HG02884 (cell line): ENCODE measurements at regions not wholly inside any gene's neighbourhood (a gene's known extent, or its start where the extent isn't known, plus 50 kb on each side); places are given as distances from the start of the nearest gene placed in this dataset.
"Not testable (repeated sequence)": the region's sequence is repeated elsewhere in the genome, so short reads cannot be mapped to it uniquely, and the experiment has no call there.

ENCODE experiments used
- ATAC-seq: cut with Tn5 transposase; IDR thresholded peaks from one replicate; pipeline ENCODE4 v1.9.1; 2021; ENCODE audit warnings: mild to moderate bottlenecking, moderate library complexity; ENCODE audit not compliant: unreplicated experiment

DNA sequence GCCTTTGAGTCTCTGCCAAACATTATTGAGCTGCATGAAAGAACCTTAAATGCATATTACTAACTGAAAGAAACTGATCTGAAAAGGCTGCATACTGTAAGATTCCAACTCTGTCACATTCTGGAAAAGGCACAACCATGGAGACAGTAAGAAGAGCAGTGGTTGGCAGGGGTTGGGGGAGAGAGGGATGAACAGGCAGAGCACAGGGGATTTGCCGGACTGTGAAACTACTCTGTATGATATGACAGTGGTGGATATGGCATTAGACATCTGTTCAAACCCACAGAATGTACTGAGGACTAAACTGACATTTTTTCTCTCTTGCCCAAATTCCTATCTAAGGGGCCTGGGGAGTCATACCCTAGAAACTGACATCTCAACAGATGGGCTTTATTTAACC, 138.4 kb downstream of the KCNJ12 start:
- not testable (repeated sequence) for ATAC-seq

DNA sequence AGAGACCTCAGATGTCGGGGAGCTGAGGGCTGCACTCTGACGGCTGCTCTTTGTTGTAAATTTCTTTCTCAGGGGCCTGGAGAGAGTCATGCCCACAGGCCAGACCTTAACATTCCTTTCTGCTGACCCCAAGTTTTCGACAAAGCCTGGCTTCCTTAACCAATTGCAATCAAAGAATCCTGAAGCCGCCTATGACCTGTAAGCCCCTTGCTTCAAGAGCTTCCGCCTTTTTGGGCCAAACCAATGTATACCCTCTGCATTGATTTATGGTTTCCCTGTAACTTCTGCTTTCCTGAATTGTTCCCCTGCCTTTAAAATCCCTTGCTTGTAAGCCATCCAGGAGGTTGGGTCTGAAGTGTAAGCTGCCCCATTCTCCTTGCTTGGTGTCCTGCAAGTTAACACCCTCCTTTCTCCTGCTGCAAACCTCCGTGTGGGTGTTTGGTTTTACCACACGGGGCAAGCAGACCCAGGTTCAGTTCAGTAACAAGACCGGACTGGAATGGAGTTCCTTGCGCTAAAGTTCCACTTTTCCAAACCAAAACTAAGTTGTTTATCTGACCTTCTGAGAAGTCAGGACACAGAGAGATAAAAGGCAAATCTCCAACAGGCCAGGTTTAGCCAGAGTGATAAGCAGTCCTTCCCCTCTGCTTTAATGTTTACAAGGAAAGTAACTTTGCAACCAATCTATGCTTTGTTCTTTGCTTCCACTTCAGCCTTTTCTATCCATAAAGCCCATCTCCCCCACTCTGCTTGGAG, 141.6 kb downstream of the KCNJ12 start:
- ATAC-seq = no peak

DNA sequence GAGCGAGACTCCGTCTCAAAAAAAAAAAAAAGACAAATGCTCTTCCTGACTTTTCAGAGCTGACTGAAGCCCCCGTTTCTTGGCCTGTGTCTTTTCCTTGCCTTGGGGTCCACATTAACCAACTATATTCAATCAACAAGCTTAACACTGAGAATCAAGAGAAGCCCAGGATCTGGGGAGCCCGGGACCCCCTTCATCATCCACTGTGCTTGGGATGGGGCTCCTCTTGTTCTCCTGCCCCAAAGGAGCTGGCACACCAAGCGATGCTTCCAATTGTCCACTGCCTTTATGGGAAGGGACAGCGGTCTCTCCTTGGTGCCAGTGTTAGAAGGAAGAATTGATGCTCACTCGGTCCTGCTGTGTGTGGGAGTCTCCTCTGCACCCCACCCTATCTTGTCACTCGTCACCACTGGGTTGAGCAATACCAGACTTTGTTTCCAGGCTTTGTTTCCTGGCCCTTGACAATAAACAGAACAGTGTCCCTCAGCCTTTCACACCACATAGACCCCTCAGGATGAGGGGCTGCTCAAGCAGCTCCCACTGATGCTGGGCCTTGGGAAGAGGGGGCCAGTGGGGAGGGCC, 146.7 kb downstream of the KCNJ12 start:
- no peak for ATAC-seq

DNA sequence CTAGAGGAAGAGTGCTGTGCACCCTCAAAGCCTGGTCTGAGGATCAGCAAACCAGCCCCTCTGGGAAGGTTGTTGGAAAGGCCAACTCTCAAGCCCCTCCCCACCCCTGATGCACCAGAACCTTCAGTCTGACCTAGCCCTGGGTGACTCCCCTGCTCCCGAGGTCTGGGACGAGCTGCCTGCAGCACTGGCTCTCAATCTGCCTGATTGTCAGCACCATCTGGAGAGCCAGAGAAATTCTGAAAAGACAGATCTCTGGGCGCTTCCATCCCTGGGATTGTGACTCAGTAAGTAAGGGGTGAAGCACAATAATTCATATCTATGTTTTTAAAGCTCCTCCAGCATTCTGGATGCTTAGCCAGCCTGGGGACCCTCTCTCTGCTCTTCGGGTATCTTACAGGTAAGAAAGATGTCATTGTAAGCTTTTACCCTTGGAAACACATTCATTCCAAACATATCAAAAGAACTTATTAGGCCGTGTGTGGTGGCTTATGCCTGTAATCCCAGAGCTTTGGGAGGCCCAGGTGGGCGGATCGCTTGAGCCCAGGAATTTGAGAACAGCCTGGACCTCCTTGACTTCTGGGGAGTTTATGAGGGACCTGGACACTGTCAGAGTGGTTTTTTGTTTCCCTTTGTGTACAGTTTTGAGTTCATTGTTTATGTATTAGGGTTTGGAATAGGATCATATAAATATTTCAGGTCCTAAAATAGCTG, 147.5 kb downstream of the KCNJ12 start:
- ATAC-seq = no peak

DNA sequence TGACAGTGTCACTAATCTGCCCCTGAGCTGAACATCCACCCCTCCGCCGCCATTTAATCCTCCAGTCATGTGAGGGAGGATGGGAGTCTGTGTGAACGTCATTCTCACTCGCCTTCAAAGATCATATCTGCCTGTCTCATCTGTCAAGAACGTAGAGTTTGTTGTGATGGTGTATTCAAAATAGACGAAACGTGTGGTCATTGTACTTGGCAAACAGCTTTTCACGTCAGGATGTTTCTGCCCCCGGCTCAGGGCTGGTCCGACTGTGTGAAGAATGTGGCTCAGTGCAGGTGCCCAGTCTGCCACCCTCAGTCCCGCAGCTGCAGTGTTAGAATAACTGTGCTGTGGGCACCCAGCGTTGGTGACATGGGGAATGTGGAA, 148.0 kb downstream of the KCNJ12 start:
- ATAC-seq = no peak

DNA sequence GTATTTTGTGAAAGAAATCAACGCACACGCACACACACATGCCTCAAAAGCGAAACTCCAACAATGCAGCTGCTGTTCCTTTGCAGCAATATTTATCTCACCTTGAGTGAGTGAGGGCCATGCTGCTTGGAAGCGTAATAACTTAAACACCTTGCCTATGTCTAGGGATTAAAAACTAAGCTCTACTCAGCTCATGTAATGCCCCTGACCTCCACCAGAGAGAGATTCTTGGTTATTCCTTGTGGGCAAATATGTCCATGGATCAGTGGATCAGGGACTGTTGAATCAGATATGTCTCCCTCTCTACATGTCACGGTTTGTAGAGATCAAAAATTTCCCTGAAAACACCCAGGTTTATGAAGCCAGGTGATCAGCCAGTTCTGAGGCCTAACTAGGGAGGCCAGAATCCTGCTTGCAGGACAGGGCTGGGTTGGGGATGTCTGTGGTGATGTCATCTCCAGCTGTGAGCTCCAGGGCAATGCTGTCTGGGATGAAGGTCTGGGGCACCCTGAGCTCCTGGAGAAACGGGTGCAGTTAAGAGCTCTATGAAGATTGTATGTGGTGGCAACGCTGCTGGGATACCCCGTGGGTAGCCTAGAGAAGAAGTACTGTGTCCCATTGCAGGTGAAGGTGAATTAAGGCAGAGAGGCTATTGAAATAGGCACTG, 149.4 kb downstream of the KCNJ12 start:
- ATAC-seq = no peak

DNA sequence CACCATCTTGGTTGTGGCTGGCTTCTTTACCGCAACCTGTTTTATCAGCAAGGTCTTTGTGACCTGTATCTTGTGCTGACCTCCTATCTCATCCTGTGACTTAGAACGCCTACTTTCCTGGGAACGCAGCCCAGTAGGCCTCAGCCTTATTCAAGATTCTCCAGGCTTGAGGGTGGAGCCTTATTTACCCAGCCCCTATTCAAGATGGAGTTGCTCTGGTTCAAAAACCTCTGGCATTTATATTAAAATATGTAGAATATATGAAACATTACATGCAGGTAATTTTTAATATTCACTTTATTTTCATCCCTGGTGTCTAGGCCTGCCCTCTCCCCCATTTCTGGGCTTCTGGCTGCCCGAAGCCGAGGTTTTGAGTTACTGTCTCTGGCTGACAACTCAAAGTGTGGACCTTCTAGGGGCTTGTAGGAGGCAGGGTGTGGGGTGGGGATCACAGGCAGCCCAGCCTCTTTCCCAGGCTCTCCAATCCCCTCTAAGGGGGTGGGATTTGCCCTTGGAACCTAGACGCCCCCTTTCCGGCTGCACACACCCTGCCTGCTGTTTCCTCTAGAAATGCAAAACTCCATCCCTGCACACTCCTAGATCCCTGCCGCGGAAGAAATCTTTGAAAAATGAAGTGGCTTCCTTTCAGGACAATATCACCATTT, 152.0 kb downstream of the KCNJ12 start:
- ATAC-seq = no peak

DNA sequence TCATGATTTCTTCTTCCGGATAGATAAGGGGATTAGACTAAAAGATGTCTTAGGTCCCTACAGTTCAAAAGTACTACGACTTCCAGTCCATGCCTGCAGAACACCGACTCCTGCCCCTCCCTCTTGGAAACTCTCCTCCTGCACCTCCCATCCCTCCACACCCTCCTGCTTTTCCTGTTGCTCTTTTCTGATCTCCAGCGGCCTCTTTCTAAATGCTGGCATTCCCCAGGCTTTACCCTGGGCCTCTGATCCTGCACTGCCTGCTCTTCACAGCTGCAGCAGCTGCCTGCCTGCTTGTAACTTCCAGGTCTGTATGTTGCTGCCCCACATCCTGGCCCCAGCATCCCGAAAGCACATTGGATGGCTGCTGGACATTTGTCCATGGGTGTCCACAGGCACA, 154.2 kb downstream of the KCNJ12 start:
- ATAC-seq = no peak

DNA sequence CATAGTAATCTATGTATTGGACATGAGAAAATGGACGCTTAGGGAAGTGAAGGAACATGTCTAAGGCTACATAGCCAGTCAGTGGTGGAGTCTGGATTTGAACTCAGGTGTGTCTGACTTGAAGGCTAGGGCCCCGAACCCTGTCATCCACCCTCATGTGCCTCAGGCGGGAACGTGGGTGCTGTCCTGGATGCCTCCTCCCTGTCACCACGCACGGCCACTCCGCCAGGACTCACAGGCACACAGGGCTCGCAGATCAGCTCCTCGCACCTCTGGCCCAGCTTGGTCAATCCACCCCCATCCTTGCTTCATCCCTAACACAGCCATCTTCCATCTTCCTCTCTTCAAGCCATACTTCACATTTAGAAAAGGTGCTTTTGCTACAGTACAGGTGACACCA, 154.7 kb downstream of the KCNJ12 start:
- ATAC-seq = no peak

DNA sequence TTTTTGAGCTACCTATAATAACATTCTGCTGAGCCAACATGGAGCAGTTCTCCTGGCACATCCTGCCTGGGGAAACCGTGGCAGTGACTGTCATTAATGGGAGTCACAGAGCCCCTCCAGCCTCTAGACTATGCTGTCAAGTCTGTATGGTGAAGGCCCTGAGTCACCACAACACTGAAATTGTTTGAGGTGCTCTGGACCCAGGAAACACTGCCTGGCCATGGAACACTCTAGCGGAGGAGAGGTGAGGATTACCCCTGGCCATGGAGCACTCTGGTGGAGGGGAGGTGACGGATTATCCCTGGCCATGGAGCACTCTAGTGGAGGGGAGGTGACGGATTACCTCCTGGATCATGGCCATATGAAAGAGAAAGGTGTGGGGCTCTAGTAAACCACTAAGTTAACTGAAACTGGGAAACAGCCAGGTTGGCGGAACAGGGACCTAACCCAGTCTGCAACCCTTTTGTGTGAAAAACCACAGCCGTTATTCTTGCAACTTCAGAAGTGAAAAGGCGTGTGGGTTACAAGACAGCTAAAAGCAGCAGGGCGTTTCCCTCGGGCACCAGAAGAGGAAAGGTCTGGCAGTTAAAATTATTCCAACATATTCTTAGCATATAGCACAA, 156.7 kb downstream of the KCNJ12 start:
- ATAC-seq = no peak

DNA sequence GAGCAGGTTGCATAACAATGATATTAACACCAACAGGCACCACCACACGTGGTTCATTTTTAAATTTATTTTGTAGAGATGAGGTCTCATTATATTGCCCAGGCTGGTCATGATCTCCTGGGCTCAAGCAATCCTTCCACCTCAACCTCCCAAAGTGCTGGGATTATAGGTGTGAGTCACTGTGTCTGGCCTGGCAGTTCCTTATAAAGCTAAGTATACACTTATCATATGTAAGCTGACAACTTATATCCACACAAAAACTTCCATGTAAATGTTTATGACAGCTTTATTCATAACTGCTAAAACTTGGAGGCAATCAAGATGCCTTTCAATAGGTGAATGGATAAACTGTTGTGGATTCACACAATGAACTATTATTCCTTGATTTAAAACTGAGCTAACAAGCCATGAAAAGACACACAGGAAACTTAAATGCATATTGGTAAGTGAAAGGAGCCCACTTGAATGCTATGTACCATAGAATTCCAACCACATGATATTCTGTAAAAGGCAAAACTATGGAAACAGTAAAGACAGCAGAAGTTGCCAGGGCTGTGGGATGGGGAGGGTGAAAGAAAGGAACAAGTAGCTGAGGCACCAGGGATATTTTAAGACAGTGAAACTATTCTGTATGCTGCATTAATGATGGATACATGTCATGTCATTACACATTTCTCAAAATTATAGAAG, 156.5 kb upstream of the KCNJ18 start:
- ATAC-seq = no peak

DNA sequence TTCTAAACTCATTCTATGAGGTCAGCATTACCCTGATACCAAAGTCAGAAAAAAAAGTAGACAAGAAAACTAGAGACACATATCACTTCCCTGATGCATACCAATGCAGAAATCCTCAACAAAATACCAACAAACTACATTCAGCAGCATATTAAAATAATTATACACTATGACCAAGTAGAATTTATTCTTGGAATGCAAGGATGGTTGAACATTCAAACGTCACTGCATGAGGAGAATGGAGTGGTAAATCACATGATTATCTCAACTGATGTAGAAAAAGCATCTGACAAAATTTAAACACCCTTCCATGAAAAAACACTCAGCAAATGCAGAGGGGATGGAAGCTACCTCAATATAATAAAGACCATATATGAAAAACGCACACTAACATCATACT, 155.0 kb upstream of the KCNJ18 start:
- ATAC-seq = no peak

DNA sequence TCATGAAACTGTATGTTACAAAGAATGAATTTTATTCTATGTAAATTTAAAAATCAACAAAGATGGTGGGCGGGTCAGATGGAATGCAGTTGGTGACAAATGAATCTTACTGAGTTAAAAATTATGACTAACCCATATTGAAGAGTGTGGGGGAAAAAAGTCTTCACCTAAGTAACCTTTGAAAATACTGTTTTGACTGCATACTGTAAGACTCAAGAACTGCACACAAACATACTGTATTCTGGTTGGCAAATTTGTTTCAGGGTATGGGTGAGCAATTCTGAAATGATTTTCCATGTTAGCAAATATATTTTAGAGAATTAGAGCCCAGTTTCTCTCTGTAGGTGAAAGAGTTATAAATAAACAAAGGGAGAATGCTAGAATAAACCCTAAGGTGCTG, 153.7 kb upstream of the KCNJ18 start:
- ATAC-seq = no peak

DNA sequence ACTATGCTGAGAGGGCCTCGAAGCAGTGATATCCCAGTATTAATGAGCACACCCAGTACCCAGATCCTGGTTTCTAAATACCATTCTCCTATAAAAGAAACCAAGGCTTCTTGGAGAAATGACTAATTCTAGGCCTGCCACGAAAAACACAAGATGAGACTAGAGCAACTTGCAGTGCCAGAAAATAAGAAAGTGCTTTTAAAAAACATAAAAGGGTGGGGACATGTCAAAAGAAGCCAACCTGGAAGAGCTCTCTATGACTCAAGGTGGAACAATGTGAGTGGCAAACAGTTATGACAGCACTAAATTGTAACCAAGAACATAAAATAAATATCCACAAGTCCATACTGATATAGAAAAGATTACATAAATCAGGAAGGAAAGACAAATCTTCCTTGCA, 153.2 kb upstream of the KCNJ18 start:
- ATAC-seq = no peak

DNA sequence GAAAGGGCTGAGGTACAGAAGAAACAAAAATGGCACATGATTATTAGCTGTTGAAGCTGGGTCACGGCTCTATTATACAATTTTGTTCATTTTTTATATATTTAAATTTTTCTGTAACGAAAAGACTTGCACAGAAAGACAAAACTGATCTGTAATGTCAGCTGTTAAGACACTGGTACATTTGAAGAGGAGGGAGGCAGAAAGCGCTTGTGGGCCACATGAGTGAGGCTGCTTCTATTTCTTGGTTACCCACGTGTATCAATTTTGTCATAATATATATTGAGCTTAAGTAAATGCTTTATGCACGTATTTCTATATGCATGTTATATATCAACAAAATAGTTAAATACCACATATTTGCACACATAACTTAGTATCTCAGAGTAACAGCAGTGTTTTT, 151.8 kb upstream of the KCNJ18 start:
- ATAC-seq = no peak

DNA sequence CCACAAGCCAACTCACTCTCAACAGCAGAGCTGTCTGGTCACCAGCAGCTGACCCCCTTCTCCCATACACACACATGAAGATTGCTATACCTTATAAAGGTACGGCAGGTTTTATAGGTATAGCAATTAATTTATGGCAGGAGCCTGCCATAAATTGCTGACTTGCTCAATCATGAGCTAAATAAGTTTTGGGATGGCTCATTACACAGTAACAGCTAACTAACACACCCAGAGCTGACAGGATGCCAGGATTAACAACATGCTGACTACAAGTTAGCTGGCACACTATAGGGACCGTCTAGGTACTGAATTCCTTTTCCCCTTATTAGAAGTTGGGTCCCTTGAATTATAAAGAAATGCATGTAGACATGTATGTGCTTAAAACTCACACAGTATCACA, 150.3 kb upstream of the KCNJ18 start:
- ATAC-seq = no peak

DNA sequence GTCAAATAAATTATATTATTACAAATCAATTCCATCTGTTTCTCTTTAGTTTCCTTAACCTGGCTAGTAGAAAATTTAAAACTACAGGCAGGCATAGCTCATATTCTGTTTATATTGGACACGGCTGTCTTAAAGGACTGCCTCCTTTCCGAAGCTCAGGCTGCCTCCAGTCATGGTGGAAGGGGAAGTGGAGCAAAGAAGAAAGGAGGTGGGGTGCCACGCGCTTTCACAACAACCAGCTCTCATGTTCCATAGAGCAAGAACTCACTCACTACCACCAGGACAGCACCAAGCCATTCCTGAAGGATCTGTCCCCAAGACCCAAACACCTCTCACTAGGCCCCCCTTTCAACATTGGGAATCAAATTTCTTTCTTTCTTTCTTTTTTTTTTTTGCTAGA, 149.3 kb upstream of the KCNJ18 start:
- ATAC-seq = no peak

DNA sequence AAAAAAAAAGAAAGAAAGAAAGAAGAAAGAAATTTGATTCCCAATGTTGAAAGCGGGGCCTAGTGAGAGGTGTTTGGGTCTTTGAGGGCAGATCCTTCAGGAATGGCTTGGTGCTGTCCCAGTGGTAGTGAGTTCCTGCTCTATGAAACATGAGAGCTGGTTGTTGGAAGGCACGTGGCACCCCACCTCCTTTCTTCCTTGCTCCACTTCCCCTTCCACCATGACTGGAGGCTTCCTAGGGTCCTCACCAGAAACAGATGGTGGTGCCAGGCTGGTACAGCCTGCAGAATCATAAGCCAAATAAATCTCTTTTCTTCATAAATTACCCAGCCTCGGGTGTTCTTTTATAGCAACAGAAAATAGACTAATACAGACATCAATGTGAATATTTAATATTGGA, 147.3 kb upstream of the KCNJ18 start:
- ATAC-seq = no peak

DNA sequence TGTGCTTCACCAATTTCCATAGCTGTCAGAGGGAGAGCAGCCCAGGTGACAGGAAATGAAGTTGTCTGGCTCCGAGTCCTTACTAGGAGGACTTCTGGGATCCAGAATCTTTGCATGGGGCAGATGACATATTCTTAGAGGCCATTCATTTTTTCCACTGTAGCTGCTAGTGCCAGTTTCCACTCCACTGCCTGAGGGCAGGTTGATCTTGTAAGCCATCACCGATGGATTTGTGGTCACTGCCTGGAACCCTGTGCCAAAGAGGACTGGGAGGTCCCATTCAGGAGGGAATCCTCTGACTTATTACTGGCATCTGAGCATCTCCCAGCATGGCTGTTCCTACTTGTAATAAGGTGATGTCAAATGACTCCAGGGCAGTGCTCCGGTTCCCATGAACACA, 144.1 kb upstream of the KCNJ18 start:
- no peak for ATAC-seq

DNA sequence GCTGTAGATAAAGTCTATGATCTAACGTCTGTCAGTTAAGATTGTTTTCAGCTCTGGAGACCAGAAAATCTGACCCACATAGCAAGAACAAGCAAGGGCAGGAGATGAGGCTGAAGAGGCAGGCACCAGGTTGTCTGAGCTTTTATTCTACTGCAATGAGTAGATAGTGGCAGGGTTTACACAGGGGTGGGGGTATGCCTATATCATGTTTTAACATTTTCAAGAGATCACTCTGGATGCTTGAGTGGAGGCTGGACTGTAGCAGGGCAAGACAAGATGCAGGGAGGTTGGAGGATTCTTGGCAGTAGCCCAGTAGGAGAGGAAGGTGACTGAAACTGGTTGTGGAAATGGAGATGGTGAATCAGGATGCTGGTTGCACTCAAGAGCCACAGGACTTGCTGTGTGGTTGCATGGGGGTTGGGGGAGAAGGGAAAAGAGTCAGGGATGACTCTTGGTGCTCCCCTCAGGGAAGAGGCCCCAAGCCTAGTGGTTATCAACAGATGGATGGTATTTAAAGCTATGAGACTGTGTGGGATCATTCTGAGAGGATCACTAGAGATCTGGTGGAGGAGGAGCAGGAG, 143.1 kb upstream of the KCNJ18 start:
- ATAC-seq = no peak
